HG03039 (cell line): ENCODE measurements at regions not wholly inside any gene's neighbourhood (a gene's known extent, or its start where the extent isn't known, plus 50 kb on each side); places are given as distances from the start of the nearest gene placed in this dataset.

ENCODE experiments used
- ATAC-seq: cut with Tn5 transposase; IDR thresholded peaks from one replicate; pipeline ENCODE4 v1.9.1; 2021; ENCODE audit warnings: mild to moderate bottlenecking, moderate library complexity; ENCODE audit not compliant: unreplicated experiment

DNA sequence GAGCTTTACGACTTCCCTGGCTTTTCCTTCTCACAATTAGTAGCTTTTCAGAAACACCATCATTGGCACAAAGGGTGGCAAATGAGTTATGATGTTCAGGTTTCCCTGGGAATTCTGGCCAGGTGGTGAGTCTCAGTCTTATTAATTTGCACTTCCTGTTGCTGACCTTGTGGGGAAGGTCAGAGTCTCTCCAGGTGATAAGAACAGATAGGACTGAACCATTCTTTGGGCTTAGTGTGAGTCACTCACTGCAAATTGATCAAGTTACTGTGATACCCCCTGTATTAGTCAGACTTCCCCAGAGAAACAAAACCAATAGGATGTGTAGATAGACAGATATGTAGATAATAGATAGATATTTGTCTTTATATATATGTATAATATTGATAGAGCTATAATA is 53.8 kb upstream of the RANBP3L start:
- no peak for ATAC-seq

DNA sequence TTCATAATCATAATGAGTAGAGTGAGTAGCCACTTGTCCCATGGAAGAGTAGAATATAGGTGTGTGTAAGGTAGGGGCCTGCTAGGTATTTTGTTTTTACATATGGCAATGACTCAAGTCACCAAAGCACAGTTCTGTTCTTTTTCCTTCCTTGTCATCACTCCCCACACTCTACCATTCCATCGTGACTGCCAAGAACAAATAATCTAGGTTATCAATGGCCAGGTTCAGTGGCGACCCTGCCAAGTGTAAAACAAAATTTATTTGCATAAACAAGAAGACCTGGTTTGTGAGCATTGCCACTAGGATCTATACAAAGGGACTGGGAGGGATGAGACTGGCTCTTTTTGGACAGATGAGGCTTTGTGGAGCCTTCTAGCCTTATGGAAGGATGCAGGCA is 55.2 kb upstream of the RANBP3L start:
- no peak for ATAC-seq

GRCh38 chr5:36357391-36357975 is 55.8 kb upstream of the RANBP3L start:
- ATAC-seq = no peak

GRCh38 chr5:36359267-36359666 is 57.6 kb upstream of the RANBP3L start:
- ATAC-seq = no peak

GRCh38 chr5:36360307-36360706 is 58.6 kb upstream of the RANBP3L start:
- peak; percentile 50 for ATAC-seq

GRCh38 chr5:36363101-36363500 is 61.4 kb upstream of the RANBP3L start:
- ATAC-seq = no peak

DNA sequence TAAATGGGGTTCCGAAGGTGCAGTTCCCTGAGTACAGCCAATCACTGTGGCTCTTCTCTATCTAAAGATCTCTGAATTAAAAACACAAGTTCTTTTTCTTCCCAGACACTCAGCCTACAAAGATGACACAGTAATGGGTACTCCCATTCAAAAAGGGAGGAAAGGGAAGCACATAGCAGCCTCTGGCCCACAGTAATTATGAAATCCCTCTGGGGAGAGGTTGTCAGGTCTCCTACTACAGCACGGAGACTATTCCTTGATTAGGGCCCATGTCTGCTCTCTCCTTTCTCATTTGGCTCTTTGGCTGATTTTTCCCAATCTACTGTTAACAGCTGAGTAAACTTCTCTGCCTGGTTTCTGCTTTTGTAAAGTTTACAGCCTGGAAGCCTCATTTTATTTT is 62.0 kb upstream of the RANBP3L start:
- no peak for ATAC-seq

- no peak for ATAC-seq
These were observed 62.8 kb upstream of the RANBP3L start for GRCh38 chr5:36364473-36364872.

GRCh38 chr5:36365896-36366295 is 64.2 kb upstream of the RANBP3L start:
- no peak for ATAC-seq

- ATAC-seq = no peak
These were observed 65.2 kb upstream of the RANBP3L start for GRCh38 chr5:36366883-36367282.

- ATAC-seq = no peak
These were observed 65.8 kb upstream of the RANBP3L start for GRCh38 chr5:36367524-36367923.

DNA sequence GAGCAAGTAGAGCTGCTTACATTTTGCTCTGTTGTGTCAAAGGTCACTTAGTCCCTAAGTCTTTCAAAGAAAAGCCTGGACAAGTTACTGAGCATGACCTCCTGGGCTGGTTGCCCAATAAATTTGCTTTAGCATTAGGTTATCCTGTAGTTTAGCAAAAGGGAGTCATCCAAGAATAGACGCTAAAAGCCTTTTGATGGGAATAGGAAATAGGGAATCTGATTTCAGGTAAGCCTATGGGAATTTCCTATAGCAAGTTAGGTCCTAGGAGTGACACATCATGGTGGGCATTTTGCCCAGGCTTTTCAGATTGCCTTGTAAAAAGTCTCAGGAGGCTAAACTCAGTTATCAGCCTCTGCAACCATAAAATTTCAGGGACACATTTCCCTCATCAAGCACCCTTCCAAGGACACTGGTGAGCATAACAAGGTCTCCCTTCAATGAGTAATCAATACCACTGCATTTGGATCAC is 67.6 kb upstream of the RANBP3L start:
- no peak for ATAC-seq

- ATAC-seq = no peak
These were observed 68.4 kb upstream of the RANBP3L start for GRCh38 chr5:36370073-36370472.

- ATAC-seq = no peak
These were observed 69.7 kb upstream of the RANBP3L start for GRCh38 chr5:36371366-36371765.

GRCh38 chr5:36373527-36374086 is 71.9 kb upstream of the RANBP3L start:
- no peak for ATAC-seq

DNA sequence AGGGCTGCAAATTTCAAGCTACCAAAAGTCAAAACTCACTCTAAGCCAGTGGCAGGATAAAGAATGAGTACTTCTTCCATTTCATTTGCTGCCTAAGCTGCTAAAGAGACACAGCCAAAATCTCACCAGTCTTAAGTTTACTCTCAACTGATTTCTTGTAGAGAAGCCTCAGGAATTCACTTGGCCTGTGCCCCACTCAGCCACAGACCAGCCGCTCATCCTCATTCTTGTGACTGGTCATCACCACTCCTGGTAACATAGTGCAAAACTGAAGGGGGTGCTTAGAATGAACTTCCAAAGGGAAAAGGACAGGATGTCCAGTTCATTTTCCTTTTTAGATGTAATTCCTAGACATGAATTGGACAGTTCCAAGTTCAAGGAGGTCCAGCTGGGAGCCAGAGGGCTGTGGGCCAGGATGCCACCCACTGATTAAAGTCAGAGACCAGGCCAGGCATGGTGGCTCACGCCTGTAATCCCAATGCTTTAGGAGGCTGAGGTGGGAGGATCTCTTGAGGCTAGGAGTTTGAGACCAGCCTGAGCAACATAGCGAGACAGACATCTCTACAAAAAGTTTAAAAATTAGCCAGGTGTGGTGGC is 72.7 kb upstream of the RANBP3L start:
- ATAC-seq = no peak

GRCh38 chr5:36377192-36377591 is 75.5 kb upstream of the RANBP3L start:
- no peak for ATAC-seq

DNA sequence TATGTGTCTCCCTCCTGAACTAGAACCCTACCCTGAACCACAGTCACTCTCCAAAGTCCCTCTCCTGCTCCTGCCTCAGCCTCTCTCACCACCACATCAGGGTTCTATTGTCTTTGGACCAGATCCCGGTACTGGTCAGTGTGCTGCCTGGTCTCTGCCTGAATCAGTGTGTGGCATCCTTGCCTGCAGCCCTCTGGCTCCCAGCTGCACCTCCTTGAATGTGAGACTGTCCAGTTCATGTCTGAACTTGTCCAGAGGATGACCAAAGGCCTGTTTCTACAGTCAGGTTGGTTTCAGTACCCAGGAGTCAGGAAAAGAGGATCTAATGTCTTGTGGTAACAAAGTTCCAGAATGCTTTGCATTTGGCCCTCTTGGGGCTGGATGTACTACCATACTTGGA is 76.8 kb upstream of the RANBP3L start:
- ATAC-seq = no peak

DNA sequence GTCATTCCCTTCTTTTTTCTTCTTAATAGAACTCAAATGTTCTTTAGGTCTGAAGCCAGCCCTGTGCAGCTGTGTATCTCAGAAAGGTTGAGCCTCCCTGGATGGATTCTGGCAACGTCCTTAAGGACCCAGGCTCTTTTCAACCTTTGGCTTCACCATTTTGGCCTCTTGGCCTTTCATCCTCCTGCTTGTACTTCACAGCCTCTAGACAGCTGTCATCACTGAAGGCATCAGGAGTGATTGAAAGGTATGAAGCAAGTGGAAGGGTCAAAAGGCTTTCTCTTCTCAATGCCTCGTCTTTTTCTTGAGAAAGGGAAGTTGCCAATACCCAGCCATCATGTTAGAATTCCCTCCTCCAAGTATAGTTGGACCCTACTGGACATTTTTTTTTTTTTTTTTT is 81.2 kb upstream of the RANBP3L start:
- ATAC-seq = no peak

GRCh38 chr5:36383942-36384341 is 82.2 kb upstream of the RANBP3L start:
- ATAC-seq = no peak

GRCh38 chr5:36384845-36385244 is 83.1 kb upstream of the RANBP3L start:
- no peak for ATAC-seq

DNA sequence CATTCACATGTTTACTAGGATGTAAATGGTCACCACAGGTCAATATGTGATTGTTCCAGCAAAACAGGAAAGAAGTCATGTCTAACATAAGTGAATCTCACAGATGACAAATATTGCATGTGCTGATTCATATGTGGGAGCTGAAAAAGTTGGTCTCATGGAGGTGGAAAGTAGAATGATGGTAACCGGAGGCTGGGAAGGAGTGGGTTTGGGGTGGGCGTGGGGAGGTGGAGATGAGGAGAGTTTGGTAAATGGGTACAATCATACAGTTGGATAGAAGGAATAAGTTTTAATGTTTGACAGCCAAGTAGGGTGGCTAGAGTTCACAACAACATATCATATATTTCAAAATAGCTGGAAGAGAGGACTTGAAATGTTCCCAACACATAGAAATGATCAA is 83.8 kb upstream of the RANBP3L start:
- no peak for ATAC-seq

DNA sequence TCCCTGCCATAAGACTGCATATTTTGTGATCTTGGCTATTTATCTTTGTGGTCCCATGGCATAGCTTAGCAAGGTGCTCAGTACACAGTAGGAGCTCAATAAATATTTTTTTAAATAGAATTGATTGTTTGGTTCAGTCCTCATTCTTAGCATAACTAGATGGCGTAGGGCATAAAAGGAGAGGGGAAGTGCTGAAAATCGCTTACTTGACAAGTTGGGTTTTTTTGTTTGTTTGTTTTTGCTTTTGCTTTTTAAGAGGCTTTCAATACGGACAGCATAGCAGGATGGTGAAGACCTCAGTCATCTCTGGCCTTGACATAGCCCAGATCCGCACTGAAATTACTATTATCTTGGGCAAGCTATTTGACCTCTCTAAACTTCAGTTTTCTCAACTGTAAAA is 86.6 kb upstream of the RANBP3L start:
- no peak for ATAC-seq
